ENCODE measurements at regions not wholly inside any gene's neighbourhood (a gene's known extent, or its start where the extent isn't known, plus 50 kb on each side); places are given as distances from the start of the nearest gene placed in this dataset.

GRCh38 chr6:74145931-74146330 is 449.9 kb downstream of the CD109 start:
- H3K36me3 ChIP-seq (ENCODE audit: insufficient read depth, low read depth, low read length), result no peaks in the 10 kb centered on the region
- H3K9ac ChIP-seq (ENCODE audit: low read depth, low read length), result no peak overlapping the region
- H3K4me3 ChIP-seq (ENCODE audit: low read length), result no peak overlapping the region
- no peaks in the 10 kb centered on the region for H3K27me3 ChIP-seq (ENCODE audit: insufficient read depth, low read length)
- H3K9me3 ChIP-seq (ENCODE audit: insufficient read depth, low read depth, low read length), result no peaks in the 10 kb centered on the region
- no peaks in the 10 kb centered on the region for H3K4me1 ChIP-seq (ENCODE audit: insufficient read depth, low read length)
- H3K27ac ChIP-seq (ENCODE audit: low read length), result no peak overlapping the region

GRCh38 chr6:74137911-74138310 is 441.9 kb downstream of the CD109 start:
- Histone ChIP-seq H3K9ac (ENCODE audit: low read depth, low read length) (no peak overlapping the region), H3K4me3 (ENCODE audit: low read length) (no peak overlapping the region), H3K27me3 (ENCODE audit: insufficient read depth, low read length) (no peaks in the 10 kb centered on the region), H3K36me3 (ENCODE audit: insufficient read depth, low read depth, low read length) (no peaks in the 10 kb centered on the region), H3K27ac (ENCODE audit: low read length) (no peak overlapping the region), H3K9me3 (ENCODE audit: insufficient read depth, low read depth, low read length) (no peaks in the 10 kb centered on the region; the same call in 1 of the 2 replicates), H3K4me1 (ENCODE audit: insufficient read depth, low read length) (no peaks in the 10 kb centered on the region)

DNA sequence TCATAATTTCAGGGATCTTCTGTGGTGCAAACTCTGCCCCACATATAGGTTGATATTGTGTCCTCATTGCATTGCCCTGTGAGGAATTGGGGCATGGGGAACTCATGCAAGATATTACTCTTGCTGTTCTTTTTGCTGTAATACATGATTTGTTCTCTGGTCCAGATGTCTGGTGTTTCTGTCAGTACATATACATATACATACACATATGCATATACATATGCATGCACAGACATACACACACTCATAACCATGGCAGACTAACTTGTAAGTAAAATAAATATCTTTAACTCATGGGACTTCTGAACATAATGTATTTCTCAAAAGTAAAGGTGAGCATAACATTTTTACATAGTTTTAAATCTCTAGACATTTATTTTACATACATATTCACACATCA is 438.3 kb downstream of the CD109 start:
- no peaks in the 10 kb centered on the region; the same call in 1 of the 2 replicates for H3K9me3 ChIP-seq (ENCODE audit: insufficient read depth, low read depth, low read length)
- no peaks in the 10 kb centered on the region for H3K36me3 ChIP-seq (ENCODE audit: insufficient read depth, low read depth, low read length)
- H3K9ac ChIP-seq (ENCODE audit: low read depth, low read length), result no peak overlapping the region
- H3K4me3 ChIP-seq (ENCODE audit: low read length), result no peak overlapping the region
- no peaks in the 10 kb centered on the region for H3K27me3 ChIP-seq (ENCODE audit: insufficient read depth, low read length)
- H3K27ac ChIP-seq (ENCODE audit: low read length), result no peak overlapping the region
- no peaks in the 10 kb centered on the region for H3K4me1 ChIP-seq (ENCODE audit: insufficient read depth, low read length)

DNA sequence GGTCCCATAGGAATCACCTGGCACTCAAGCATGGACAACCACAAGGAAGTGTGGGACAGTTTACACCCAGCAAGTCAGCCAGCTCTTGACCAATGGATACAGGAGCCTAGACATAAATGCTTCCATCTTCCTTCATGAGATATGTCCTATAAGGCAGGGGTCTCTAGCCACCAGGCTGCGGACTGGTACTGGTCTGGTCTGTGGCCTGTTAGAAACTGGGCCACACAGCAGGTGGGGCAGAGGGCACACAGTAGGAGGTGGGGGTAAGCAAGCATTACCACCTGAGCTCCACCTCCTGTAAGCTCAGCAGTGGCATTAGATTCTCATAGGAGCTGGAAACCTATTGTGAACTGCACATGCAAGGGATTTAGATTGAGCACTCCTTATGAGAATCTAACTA is 437.1 kb downstream of the CD109 start:
- no peaks in the 10 kb centered on the region for H3K36me3 ChIP-seq (ENCODE audit: insufficient read depth, low read depth, low read length)
- H3K9me3 ChIP-seq (ENCODE audit: insufficient read depth, low read depth, low read length), result no peaks in the 10 kb centered on the region; the same call in 1 of the 2 replicates
- no peak overlapping the region for H3K9ac ChIP-seq (ENCODE audit: low read depth, low read length)
- H3K27me3 ChIP-seq (ENCODE audit: insufficient read depth, low read length), result no peaks in the 10 kb centered on the region
- H3K4me3 ChIP-seq (ENCODE audit: low read length), result no peak overlapping the region
- H3K27ac ChIP-seq (ENCODE audit: low read length), result no peak overlapping the region
- H3K4me1 ChIP-seq (ENCODE audit: insufficient read depth, low read length), result no peaks in the 10 kb centered on the region

DNA sequence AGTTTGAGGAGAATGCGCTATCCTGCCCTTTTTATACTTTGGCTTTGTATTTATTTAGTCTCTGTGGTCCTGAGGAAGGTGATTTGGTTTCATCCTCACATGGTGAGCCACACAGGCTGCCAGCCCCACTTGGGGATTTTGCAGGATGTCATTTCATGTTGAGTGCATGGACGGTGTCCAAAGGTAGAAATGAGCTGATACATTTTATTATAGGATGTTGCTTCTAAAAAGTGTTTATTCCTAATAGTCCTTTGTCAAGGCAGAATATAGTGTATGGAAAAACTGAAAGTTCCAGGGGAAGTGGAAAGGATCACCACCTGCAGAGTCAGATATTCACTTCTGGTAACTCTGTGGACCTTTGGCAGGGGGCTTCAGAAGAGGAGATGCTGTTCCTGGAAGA is 434.6 kb downstream of the CD109 start:
- Histone ChIP-seq H3K4me1 (ENCODE audit: insufficient read depth, low read length) (no peaks in the 10 kb centered on the region), H3K27ac (ENCODE audit: low read length) (no peak overlapping the region), H3K27me3 (ENCODE audit: insufficient read depth, low read length) (no peaks in the 10 kb centered on the region), H3K9ac (ENCODE audit: low read depth, low read length) (no peak overlapping the region), H3K9me3 (ENCODE audit: insufficient read depth, low read depth, low read length) (no peaks in the 10 kb centered on the region; the same call in 1 of the 2 replicates), H3K4me3 (ENCODE audit: low read length) (no peak overlapping the region), H3K36me3 (ENCODE audit: insufficient read depth, low read depth, low read length) (no peaks in the 10 kb centered on the region)

GRCh38 chr6:74128536-74128935 is 432.5 kb downstream of the CD109 start:
- no peak overlapping the region for H3K4me3 ChIP-seq (ENCODE audit: low read length)
- H3K9ac ChIP-seq (ENCODE audit: low read depth, low read length), result no peak overlapping the region
- no peaks in the 10 kb centered on the region for H3K36me3 ChIP-seq (ENCODE audit: insufficient read depth, low read depth, low read length)
- H3K27me3 ChIP-seq (ENCODE audit: insufficient read depth, low read length), result no peaks in the 10 kb centered on the region
- H3K9me3 ChIP-seq (ENCODE audit: insufficient read depth, low read depth, low read length), result no peaks in the 10 kb centered on the region
- H3K4me1 ChIP-seq (ENCODE audit: insufficient read depth, low read length), result no peaks in the 10 kb centered on the region
- H3K27ac ChIP-seq (ENCODE audit: low read length), result no peak overlapping the region

DNA sequence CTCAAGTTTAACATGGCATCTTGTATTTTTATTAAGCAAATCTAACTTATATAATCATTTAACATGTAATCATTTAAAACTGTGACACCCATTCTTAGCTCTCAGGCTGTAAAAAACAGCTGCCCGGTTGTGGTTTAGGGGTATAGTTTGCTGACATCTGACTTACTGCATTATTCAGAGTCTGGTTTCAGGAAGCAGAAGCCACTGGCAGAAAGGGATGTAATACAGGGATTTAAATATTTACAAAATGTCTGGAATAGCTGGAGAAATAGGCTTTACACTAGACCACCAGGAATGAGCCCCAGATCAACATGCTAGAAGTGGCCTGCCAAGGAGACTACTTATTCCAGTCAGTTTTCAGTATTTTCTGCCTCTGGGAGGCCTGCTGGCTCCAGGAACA is 421.1 kb downstream of the CD109 start:
- Histone ChIP-seq H3K27me3 (ENCODE audit: insufficient read depth, low read length) (no peaks in the 10 kb centered on the region), H3K4me1 (ENCODE audit: insufficient read depth, low read length) (no peaks in the 10 kb centered on the region), H3K9ac (ENCODE audit: low read depth, low read length) (no peak overlapping the region), H3K36me3 (ENCODE audit: insufficient read depth, low read depth, low read length) (no peaks in the 10 kb centered on the region), H3K27ac (ENCODE audit: low read length) (no peak overlapping the region), H3K4me3 (ENCODE audit: low read length) (no peak overlapping the region), H3K9me3 (ENCODE audit: insufficient read depth, low read depth, low read length) (no peaks in the 10 kb centered on the region)

DNA sequence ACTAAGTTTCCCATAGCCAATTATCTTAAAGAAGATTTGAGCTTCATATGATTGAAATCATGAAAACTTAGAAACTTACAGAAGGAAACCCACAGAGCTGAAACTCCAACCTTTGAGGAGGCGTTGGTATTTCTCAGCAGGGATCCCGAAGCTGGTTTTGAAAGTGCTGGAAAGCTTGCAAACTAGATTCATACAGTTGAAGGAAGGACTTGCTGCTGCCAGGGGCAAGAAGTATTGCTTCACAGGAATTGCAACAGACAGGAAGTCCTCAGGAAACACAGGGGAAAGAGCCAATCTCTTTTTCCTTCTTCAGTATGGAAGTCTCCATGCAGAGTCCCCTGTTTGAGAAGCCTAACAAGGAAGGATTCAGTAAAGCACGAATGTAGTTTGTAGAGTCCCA is 419.7 kb downstream of the CD109 start:
- Histone ChIP-seq H3K4me1 (ENCODE audit: insufficient read depth, low read length) (no peaks in the 10 kb centered on the region), H3K36me3 (ENCODE audit: insufficient read depth, low read depth, low read length) (no peaks in the 10 kb centered on the region), H3K4me3 (ENCODE audit: low read length) (no peak overlapping the region), H3K27ac (ENCODE audit: low read length) (no peak overlapping the region), H3K27me3 (ENCODE audit: insufficient read depth, low read length) (no peaks in the 10 kb centered on the region), H3K9me3 (ENCODE audit: insufficient read depth, low read depth, low read length) (no peaks in the 10 kb centered on the region), H3K9ac (ENCODE audit: low read depth, low read length) (no peak overlapping the region)

DNA sequence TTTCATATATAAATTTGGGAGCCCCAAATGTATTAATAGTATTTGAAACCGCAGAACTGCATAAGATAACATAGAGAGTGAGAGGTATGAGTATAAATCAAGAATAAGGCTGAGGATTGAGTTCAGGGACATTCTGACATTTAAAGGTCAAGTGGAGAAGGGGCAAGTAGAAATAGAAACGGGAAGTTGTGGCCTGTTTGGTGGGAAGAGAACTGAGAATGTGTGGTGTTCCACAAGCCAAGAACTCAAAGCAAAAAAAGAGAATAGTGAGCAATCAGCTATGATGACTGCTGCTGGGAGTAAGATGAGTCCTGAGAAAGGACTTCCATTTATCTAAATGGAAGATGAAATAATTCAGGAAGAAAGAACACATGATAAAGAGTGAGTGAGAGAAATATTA is 418.4 kb downstream of the CD109 start:
- H3K4me1 ChIP-seq (ENCODE audit: insufficient read depth, low read length), result no peaks in the 10 kb centered on the region
- no peak overlapping the region for H3K4me3 ChIP-seq (ENCODE audit: low read length)
- no peaks in the 10 kb centered on the region for H3K36me3 ChIP-seq (ENCODE audit: insufficient read depth, low read depth, low read length)
- no peak overlapping the region for H3K9ac ChIP-seq (ENCODE audit: low read depth, low read length)
- no peaks in the 10 kb centered on the region for H3K9me3 ChIP-seq (ENCODE audit: insufficient read depth, low read depth, low read length)
- H3K27ac ChIP-seq (ENCODE audit: low read length), result no peak overlapping the region
- no peaks in the 10 kb centered on the region for H3K27me3 ChIP-seq (ENCODE audit: insufficient read depth, low read length)

GRCh38 chr6:74113901-74114300 is 417.9 kb downstream of the CD109 start:
- no peak overlapping the region for H3K27ac ChIP-seq (ENCODE audit: low read length)
- H3K36me3 ChIP-seq (ENCODE audit: insufficient read depth, low read depth, low read length), result no peaks in the 10 kb centered on the region
- H3K4me1 ChIP-seq (ENCODE audit: insufficient read depth, low read length), result no peaks in the 10 kb centered on the region
- no peaks in the 10 kb centered on the region for H3K27me3 ChIP-seq (ENCODE audit: insufficient read depth, low read length)
- no peak overlapping the region for H3K9ac ChIP-seq (ENCODE audit: low read depth, low read length)
- no peak overlapping the region for H3K4me3 ChIP-seq (ENCODE audit: low read length)
- H3K9me3 ChIP-seq (ENCODE audit: insufficient read depth, low read depth, low read length), result no peaks in the 10 kb centered on the region

DNA sequence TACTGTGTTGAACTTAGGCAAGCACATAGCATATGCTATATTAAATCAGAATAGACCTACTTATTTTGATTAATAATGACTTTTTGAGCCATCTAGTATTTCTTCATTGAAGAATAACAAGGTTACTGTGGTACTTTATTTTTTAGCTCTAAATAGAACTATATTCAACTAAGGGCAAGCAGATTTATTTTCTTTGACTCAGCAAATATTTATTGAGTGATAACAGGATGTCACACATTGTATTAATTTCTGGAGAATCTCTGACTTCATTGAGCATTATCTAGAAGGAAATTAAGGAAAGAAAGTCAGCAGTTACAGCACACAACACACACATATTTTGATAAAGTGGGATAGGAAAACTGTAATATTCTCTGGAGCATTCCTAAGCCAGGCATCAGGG is 407.4 kb downstream of the CD109 start:
- Histone ChIP-seq H3K36me3 (ENCODE audit: insufficient read depth, low read depth, low read length) (no peaks in the 10 kb centered on the region), H3K4me3 (ENCODE audit: low read length) (no peak overlapping the region), H3K9me3 (ENCODE audit: insufficient read depth, low read depth, low read length) (no peaks in the 10 kb centered on the region)

DNA sequence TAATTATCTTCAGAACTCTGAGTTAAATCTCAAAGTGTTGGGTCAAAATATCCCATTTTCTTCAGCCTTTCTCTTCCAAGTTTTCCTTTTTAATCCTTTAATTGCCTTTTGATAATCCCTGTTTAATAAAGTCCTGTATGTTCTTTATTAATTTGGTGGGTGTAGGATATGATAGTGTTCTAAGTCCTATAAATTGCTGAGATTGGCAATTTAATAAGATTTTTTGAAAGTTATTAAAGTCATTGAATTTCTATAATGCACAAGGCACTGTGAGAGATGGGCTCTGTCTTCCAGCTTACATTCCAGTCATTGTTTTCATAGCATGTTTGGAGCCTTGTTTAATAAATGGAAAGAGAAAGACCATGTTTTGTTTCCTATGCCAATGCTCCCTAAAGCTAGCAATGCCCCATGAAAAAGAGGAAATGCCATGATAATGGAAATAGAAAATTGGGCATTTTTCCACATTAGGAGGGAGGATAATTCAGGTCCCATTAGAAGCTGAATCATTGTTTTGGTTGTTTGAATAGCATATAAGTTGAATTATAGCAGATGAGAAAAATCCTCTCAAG is 404.8 kb downstream of the CD109 start:
- no peaks in the 10 kb centered on the region for H3K9me3 ChIP-seq (ENCODE audit: insufficient read depth, low read depth, low read length)
- H3K27me3 ChIP-seq (ENCODE audit: insufficient read depth, low read length), result no peaks in the 10 kb centered on the region
- no peak overlapping the region for H3K4me3 ChIP-seq (ENCODE audit: low read length)
- H3K9ac ChIP-seq (ENCODE audit: low read depth, low read length), result no peak overlapping the region
- no peak overlapping the region for H3K27ac ChIP-seq (ENCODE audit: low read length)
- H3K36me3 ChIP-seq (ENCODE audit: insufficient read depth, low read depth, low read length), result no peaks in the 10 kb centered on the region
- H3K4me1 ChIP-seq (ENCODE audit: insufficient read depth, low read length), result no peaks in the 10 kb centered on the region

More for the DNA sequence above, 407.4 kb downstream of the CD109 start:
- no peak overlapping the region for H3K9ac ChIP-seq (ENCODE audit: low read depth, low read length)
- no peaks in the 10 kb centered on the region for H3K4me1 ChIP-seq (ENCODE audit: insufficient read depth, low read length)
- H3K27ac ChIP-seq (ENCODE audit: low read length), result no peak overlapping the region
- no peaks in the 10 kb centered on the region for H3K27me3 ChIP-seq (ENCODE audit: insufficient read depth, low read length)

Measured in iPS-20b (cell line).